Coronary artery (tissue), 2 donors: ENCODE measurements at regions not wholly inside any gene's neighbourhood (a gene's known extent, or its start where the extent isn't known, plus 50 kb on each side); places are given as distances from the start of the nearest gene placed in this dataset.

Experiments
- DNase-seq: peaks from one replicate; pipeline ENCODE4 v3.0.0-alpha.2; 2017; ENCODE audit warnings: low spot score
- H3K27ac ChIP-seq, 2 donors: fragments of 200-600 bp; sonication (generic); one replicate each; pipeline ENCODE4 v1.5.1; 2016 to 2019
- H3K4me3 ChIP-seq: fragments of 200-600 bp; sonication (generic); 2 replicates; pipeline ENCODE4 v1.5.1; 2016; ENCODE audit warnings: mild to moderate bottlenecking, moderate library complexity
- CTCF ChIP-seq: fragments of 200-600 bp; sonication (generic); IDR thresholded peaks from one replicate; pipeline ENCODE4 v1.5.1; 2019; ENCODE audit warnings: antibody characterized with exemption

- Histone ChIP-seq H3K4me3 (no peak overlapping the region), H3K27ac (no peak overlapping the region)
- no peak for DNase-seq
- TF ChIP-seq CTCF = no peak
Observed at GRCh38 chr2:147568109-147568508, 276.7 kb upstream of the ACVR2A start.

- DNase-seq = no peak
- TF ChIP-seq CTCF = no peak
- H3K27ac ChIP-seq = no peak overlapping the region
- H3K4me3 ChIP-seq = no peak overlapping the region
Observed at GRCh38 chr2:147567136-147567535, 277.7 kb upstream of the ACVR2A start.

- DNase-seq = no peak
- H3K27ac ChIP-seq = no peak overlapping the region
- no peak for TF ChIP-seq CTCF
- H3K4me3 ChIP-seq = no peak overlapping the region
Observed at GRCh38 chr2:147560810-147561535, 283.9 kb upstream of the ACVR2A start.

DNA sequence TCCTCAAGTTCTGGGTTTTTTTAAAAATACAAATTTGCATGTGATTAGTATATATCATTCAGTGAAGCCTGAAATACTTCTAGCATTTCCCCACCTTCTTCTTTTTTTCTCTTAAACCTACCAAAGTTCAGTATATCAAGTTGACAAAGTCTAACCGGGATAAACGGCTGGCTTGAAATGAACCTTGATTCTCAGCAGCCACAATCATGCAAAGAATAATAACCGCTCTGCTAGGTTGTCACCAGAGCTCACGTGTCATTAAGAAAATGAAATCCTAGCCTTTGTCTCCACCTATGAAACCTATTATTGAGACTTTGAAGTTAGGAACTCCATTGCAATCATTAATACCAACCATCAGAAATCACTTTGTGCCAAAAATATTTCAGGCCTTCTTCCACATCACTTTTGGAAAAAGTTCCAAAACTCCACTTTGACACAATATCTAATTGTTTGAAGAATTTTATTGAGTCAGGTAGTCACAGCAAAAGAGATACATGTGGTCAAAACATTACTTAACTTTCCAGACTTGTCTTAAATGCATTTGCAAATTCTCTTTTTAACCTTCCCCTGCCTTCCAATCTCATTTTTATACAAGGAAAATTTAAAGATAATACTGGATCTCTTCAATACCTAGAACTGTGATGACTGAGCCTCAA lies 285.6 kb upstream of the ACVR2A start:
- no peak for DNase-seq
- Histone ChIP-seq H3K4me3 (no peak overlapping the region), H3K27ac (no peak overlapping the region)
- TF ChIP-seq CTCF = no peak

DNA sequence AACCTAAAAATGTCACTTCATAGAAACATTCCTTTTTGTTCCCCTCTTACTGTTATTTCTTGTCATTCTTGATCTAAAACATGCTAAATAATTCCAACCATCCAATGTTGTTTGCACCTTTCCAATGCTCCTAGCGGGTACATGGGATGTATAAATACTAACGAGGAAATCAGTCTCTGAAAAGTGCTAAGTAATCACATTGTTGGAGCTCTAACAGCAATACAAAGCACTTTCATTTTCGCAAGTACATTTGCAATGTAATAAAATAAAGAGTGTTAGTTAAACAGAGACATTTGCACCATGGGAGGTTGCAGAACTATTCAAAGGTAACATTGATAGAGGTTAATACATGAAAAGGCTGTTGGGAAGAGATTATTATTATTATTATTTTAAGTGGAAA lies 286.2 kb upstream of the ACVR2A start:
- no peak for DNase-seq
- no peak overlapping the region for H3K27ac ChIP-seq
- no peak for TF ChIP-seq CTCF
- H3K4me3 ChIP-seq = no peak overlapping the region

DNA sequence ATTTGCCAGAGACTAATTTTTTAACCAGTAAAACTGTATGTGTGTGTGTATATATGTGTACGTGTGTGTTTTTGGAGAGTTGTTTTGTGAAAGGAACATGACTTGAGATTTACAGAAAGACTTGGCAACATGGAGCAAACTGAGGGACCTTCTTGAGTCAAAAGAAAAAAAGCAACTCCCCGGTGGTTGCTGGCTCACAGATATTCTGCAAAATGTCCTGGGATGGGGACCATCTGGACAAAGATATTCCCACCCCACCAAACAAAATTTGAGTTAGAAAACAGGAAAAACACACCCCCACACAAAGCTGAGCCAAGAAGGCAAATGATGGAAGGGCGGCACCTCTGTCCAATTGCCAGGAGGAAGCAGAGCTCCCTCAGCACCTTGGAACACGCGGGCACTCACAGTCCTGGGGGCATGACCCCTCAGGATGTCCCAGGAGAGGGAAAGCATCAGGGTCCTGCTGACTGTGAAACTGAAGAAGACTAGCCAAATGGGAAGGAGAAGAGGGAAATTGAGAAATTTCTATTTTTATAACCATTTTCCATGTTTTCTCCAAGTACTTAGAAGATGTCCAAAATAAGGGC lies 290.2 kb upstream of the ACVR2A start:
- no peak overlapping the region for H3K27ac ChIP-seq
- DNase-seq = no peak
- TF ChIP-seq CTCF = no peak
- H3K4me3 ChIP-seq = no peak overlapping the region
